22Rv1 (cell line): ENCODE measurements at regions not wholly inside any gene's neighbourhood (a gene's known extent, or its start where the extent isn't known, plus 50 kb on each side); places are given as distances from the start of the nearest gene placed in this dataset.
"Not testable (repeated sequence)": the region's sequence is repeated elsewhere in the genome, so short reads cannot be mapped to it uniquely, and the experiment has no call there.

Source experiments
- ZFX ChIP-seq: fragments of 450-650 bp; IDR thresholded peaks from 2 replicates; pipeline ENCODE4 v1.6.1; 2017; ENCODE audit warnings: antibody characterized with exemption, borderline replicate concordance
- TF ChIP-seq, protein P1 (sequence below): fragments of 450-650 bp; IDR thresholded peaks from 2 replicates; pipeline ENCODE4 v1.5.1; 2017; ENCODE audit warnings: mild to moderate bottlenecking

DNA sequence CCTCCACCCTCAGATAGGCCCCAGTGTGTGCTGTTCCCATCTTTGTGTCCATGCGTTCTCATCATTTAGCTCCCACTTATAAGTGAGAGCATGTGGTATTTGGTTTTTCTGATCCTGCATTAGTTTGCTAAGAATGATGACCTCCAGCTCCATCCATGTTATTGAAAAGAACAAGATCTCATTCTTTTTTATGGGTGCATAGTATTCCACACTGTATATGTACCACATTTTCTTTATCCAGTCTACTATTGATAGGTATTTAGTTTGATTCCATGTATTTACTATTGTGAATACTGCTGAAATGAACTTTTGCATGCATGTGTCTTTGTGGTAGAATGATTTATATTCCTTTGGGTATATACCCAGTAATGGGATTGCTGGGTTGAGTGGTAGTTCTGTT is 303.3 kb downstream of the SEMA3D start:
- TF ChIP-seq, protein P1, sequence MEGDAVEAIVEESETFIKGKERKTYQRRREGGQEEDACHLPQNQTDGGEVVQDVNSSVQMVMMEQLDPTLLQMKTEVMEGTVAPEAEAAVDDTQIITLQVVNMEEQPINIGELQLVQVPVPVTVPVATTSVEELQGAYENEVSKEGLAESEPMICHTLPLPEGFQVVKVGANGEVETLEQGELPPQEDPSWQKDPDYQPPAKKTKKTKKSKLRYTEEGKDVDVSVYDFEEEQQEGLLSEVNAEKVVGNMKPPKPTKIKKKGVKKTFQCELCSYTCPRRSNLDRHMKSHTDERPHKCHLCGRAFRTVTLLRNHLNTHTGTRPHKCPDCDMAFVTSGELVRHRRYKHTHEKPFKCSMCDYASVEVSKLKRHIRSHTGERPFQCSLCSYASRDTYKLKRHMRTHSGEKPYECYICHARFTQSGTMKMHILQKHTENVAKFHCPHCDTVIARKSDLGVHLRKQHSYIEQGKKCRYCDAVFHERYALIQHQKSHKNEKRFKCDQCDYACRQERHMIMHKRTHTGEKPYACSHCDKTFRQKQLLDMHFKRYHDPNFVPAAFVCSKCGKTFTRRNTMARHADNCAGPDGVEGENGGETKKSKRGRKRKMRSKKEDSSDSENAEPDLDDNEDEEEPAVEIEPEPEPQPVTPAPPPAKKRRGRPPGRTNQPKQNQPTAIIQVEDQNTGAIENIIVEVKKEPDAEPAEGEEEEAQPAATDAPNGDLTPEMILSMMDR = not testable (repeated sequence)
- not testable (repeated sequence) for TF ChIP-seq ZFX
